ENCODE measurements at regions not wholly inside any gene's neighbourhood (a gene's known extent, or its start where the extent isn't known, plus 50 kb on each side); places are given as distances from the start of the nearest gene placed in this dataset.

DNA sequence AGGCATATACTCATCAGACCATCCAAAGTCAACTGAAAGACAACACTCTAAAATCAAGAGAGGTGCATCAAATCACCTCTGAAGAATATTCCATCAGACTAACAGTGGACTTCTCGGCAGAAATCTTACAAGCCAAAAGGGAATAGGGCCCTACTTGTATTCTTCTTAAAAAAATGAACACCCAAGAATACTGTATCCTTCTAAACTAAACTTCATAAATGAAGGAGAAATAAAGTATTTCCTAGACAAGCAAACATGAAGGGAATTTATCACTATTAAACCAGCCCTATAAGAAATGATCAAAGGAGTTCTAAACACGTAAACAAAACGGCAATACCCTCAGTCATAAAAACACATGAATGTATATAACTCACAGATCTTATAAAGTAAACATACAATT, 141.2 kb downstream of the CXXC4 start:
- Histone ChIP-seq H3K79me2 (ENCODE audit: low read length) (no peaks in the 10 kb centered on the region), H4K20me1 (ENCODE audit: low read length) (no peaks in the 10 kb centered on the region), H3K9me2 (replicated peaks; ENCODE audit: low read length) (no peaks in the 10 kb centered on the region), H3K4me2 (ENCODE audit: low read length) (no peak overlapping the region), H3K27ac (ENCODE audit: low read length) (no peak overlapping the region), H3F3A (ENCODE audit: low read length, unreplicated experiment) (no peaks in the 10 kb centered on the region), H3K27me3 (ENCODE audit: low read length) (no peaks in the 10 kb centered on the region), H3K4me3 (ENCODE audit: low read length) (no peak overlapping the region), H3K9me3 (ENCODE audit: low read length) (no peaks in the 10 kb centered on the region), H3K4me1 (ENCODE audit: insufficient read depth, low read length) (no peaks in the 10 kb centered on the region), H2AFZ (ENCODE audit: low read length) (no peak overlapping the region), H3K36me3 (ENCODE audit: low read depth, low read length) (no peaks in the 10 kb centered on the region), H3K9ac (ENCODE audit: low read length) (no peak overlapping the region)
- no peak for ATAC-seq
- TF ChIP-seq, protein P1, sequence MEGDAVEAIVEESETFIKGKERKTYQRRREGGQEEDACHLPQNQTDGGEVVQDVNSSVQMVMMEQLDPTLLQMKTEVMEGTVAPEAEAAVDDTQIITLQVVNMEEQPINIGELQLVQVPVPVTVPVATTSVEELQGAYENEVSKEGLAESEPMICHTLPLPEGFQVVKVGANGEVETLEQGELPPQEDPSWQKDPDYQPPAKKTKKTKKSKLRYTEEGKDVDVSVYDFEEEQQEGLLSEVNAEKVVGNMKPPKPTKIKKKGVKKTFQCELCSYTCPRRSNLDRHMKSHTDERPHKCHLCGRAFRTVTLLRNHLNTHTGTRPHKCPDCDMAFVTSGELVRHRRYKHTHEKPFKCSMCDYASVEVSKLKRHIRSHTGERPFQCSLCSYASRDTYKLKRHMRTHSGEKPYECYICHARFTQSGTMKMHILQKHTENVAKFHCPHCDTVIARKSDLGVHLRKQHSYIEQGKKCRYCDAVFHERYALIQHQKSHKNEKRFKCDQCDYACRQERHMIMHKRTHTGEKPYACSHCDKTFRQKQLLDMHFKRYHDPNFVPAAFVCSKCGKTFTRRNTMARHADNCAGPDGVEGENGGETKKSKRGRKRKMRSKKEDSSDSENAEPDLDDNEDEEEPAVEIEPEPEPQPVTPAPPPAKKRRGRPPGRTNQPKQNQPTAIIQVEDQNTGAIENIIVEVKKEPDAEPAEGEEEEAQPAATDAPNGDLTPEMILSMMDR (conservative IDR thresholded peaks at IDR 0.05; ENCODE audit: low read depth, low read length): no peak
- TF ChIP-seq EZH2phosphoT487 (IDR thresholded peaks at IDR 0.05; ENCODE audit: borderline replicate concordance, low read length) (no peak), EZH2 (IDR thresholded peaks at IDR 0.05; ENCODE audit: low read length, unreplicated experiment) (no peak)
- intact Hi-C loops (cut with micrococcal nuclease): no loop called here
- DNase-seq: no peak
- ChIA-PET POLR2A (ENCODE audit: unreplicated experiment) (no interaction called here), CTCF (no interaction called here)
- BruUV-seq (replicated peaks): no TSS peak

- no peak for TF ChIP-seq EZH2phosphoT487 (IDR thresholded peaks at IDR 0.05; ENCODE audit: borderline replicate concordance, low read length)
- TF ChIP-seq EZH2 (IDR thresholded peaks at IDR 0.05; ENCODE audit: low read length, unreplicated experiment): no peak
- TF ChIP-seq, protein P1 (conservative IDR thresholded peaks at IDR 0.05; ENCODE audit: low read depth, low read length): peak; percentile 31; the same call in 1 of the 2 replicates
- DNase-seq: no peak
Observed at GRCh38 chr4:104352211-104352610, 142.5 kb downstream of the CXXC4 start.

GRCh38 chr4:104351706-104352105, 143.0 kb downstream of the CXXC4 start:
- Histone ChIP-seq H3K27ac (ENCODE audit: low read length) (no peak overlapping the region), H3K4me2 (ENCODE audit: low read length) (no peak overlapping the region), H4K20me1 (ENCODE audit: low read length) (no peaks in the 10 kb centered on the region), H2AFZ (ENCODE audit: low read length) (no peak overlapping the region), H3K9me2 (replicated peaks; ENCODE audit: low read length) (no peaks in the 10 kb centered on the region), H3K4me1 (ENCODE audit: insufficient read depth, low read length) (no peaks in the 10 kb centered on the region), H3K4me3 (ENCODE audit: low read length) (no peak overlapping the region), H3F3A (ENCODE audit: low read length, unreplicated experiment) (no peaks in the 10 kb centered on the region), H3K79me2 (ENCODE audit: low read length) (no peaks in the 10 kb centered on the region), H3K9me3 (ENCODE audit: low read length) (no peaks in the 10 kb centered on the region), H3K27me3 (ENCODE audit: low read length) (no peaks in the 10 kb centered on the region), H3K36me3 (ENCODE audit: low read depth, low read length) (no peaks in the 10 kb centered on the region), H3K9ac (ENCODE audit: low read length) (no peak overlapping the region)
- DNase-seq (no peak), ATAC-seq (no peak)
- intact Hi-C loops (cut with micrococcal nuclease): no loop called here
- TF ChIP-seq EZH2 (IDR thresholded peaks at IDR 0.05; ENCODE audit: low read length, unreplicated experiment): no peak
- TF ChIP-seq EZH2phosphoT487 (IDR thresholded peaks at IDR 0.05; ENCODE audit: borderline replicate concordance, low read length): no peak
- ChIA-PET POLR2A (ENCODE audit: unreplicated experiment) (no interaction called here), CTCF (no interaction called here)
- no TSS peak for BruUV-seq (replicated peaks)

More at GRCh38 chr4:104352211-104352610, 142.5 kb downstream of the CXXC4 start:
- H2AFZ ChIP-seq (ENCODE audit: low read length): no peak overlapping the region
- H3K79me2 ChIP-seq (ENCODE audit: low read length): no peaks in the 10 kb centered on the region
- H3K4me3 ChIP-seq (ENCODE audit: low read length): no peak overlapping the region
- no peaks in the 10 kb centered on the region for H3K27me3 ChIP-seq (ENCODE audit: low read length)
- ChIA-PET CTCF (no interaction called here), POLR2A (ENCODE audit: unreplicated experiment) (no interaction called here)
- intact Hi-C loops (cut with micrococcal nuclease): no loop called here
- no peaks in the 10 kb centered on the region for H3K9me3 ChIP-seq (ENCODE audit: low read length)
- H3K4me1 ChIP-seq (ENCODE audit: insufficient read depth, low read length): no peaks in the 10 kb centered on the region
- H3K9ac ChIP-seq (ENCODE audit: low read length): no peak overlapping the region
- no TSS peak for BruUV-seq (replicated peaks)
- ATAC-seq: no peak
- no peaks in the 10 kb centered on the region for H3K36me3 ChIP-seq (ENCODE audit: low read depth, low read length)
- H3K9me2 ChIP-seq (replicated peaks; ENCODE audit: low read length): no peaks in the 10 kb centered on the region
- no peaks in the 10 kb centered on the region for H3F3A ChIP-seq (ENCODE audit: low read length, unreplicated experiment)
- no peak overlapping the region for H3K27ac ChIP-seq (ENCODE audit: low read length)
- H4K20me1 ChIP-seq (ENCODE audit: low read length): no peaks in the 10 kb centered on the region
- no peak overlapping the region for H3K4me2 ChIP-seq (ENCODE audit: low read length)

Measured in PC-3 (cell line).